HG03135 (cell line): ENCODE measurements at regions not wholly inside any gene's neighbourhood (a gene's known extent, or its start where the extent isn't known, plus 50 kb on each side); places are given as distances from the start of the nearest gene placed in this dataset.
"Not testable (repeated sequence)": the region's sequence is repeated elsewhere in the genome, so short reads cannot be mapped to it uniquely, and the experiment has no call there.

Experiments
- ATAC-seq: cut with Tn5 transposase; IDR thresholded peaks from one replicate; pipeline ENCODE4 v1.9.1; 2021; ENCODE audit warnings: mild to moderate bottlenecking, moderate library complexity; ENCODE audit not compliant: unreplicated experiment

DNA sequence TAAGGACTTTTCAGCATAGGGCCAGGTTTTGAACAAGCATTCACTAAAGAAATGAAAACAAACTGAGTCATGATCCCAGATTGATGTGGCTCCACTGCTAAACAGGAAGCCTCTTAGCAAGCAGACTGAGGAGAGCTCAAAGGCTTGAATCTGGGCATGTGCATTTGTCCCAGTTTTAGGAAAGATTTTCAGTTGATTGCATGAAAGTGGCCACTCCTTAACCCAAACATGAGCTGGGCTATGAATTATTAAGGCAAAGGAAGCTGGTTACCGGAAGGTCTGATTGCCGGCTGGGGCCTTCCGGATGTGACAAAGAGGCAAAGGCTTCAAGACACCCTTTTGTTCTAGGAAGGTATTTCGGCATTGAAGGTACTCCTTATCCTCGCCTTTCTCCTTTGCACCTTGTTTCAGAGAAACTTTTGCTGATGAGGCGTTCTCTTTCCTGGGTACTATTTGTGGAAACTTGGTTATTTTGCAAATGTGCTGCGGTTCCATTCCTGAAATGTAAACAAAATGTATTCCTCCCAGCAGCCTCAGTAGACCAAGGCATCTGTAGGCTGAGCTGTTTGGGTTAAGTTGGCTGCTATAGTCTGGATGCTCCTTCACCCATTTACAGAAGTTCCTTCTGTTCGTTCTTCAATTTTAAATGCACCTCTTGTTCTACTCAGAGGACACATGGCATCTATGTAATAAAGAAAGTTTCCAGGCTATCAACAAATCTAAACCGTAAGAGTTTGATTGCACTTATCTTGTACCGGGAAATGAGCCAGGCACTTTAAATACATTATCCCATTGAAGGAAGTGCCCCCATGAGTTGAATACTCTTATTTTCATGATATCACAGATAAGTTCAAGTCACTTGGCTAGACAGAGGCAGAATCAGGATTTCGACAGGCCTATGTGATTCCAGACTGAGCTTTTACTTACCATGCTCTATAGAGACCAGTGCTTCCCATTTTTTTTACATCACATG, 115.6 kb upstream of the METAP2 start:
- no peak for ATAC-seq

DNA sequence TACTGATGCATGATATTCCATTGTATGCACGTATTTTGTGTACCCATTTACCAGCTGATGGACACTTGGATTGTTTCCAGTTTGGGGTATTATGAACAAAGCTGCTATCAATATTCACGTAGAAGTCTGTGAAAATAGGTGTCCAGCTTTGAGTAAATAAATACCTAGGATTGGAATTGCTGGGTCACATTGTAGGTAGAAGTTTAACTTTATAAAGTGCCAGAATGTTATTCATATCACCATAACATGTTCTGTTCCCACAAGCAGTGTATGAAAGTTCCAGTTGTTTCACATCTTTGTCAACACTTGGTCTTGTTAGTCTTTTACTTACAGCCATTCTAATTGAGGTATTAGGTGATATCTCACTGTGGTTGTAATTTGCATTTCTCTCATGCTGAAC, 108.0 kb upstream of the METAP2 start:
- no peak for ATAC-seq

DNA sequence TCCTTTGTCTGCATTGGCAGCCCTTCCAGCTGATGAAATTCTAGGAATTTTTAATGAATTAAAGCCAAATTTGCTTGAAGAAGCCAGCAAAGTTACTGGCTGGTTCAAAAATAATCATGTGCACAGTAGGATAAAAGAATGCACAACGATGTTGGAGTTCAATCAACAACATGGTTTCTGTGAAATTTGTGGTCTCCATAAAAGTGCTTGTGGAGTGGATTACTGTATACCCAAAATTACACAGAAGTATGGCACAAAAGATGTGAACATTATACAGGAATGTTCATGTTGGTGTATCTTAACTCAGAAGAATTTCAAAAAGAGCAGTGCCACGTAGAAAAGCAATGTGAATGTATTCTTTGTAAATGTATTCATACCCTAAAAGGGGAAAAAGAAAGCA, 105.0 kb upstream of the METAP2 start:
- no peak for ATAC-seq

DNA sequence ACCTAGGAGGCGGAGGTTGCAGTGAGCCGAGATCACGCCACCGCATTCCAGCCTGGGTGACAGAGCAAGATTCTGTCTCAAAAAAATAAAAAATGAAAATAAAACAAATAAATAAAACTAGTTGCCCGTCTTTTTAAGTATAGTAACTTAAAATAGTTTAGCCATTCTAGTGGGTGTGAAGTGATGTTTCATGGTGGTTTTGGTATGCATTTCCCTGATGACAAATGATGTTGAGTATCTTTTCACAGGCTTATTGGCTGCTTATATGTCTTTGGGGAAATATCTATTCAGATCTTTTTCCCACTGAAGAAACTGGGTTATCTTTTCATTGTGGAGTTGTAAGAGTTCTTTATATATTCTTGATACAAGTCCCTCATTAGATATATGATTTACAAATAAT, 102.4 kb upstream of the METAP2 start:
- no peak for ATAC-seq

DNA sequence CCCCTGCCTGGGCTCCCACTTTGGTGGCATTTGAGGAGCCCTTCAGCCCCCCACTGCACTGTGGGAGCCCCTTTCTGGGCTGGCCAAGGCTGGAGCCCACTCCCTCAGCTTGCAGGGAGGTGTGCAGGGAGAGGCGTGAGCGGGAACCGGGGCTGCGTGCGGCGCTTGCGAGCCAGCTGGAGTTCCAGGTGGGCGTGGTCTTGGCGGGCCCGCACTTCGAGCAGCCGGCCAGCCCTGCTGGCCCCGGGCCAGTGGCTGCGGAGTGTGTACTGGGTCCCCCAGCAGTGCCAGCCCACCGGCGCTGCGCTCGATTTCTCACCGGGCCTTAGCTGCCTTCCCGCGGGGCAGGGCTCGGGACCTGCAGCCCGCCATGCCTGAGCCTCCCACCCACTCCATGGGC, 94.5 kb upstream of the METAP2 start:
- ATAC-seq: not testable (repeated sequence)

DNA sequence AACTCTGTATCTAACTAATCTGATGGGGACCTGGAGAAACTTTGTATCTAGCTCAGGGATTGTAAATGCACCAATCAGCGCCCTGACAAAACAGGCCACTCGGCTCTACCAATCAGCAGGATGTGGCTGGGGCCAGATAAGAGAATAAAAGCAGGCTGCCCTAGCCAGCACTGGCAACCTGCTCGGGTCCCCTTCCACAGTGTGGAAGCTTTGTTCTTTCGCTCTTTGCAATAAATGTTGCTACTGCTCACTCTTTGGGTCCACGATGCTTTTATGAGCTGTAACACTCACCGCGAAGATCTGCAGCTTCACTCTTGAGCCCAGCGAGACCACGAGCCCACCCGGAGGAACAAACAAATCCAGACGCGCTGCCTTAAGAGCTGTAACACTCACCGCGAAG, 93.6 kb upstream of the METAP2 start:
- ATAC-seq: not testable (repeated sequence)

DNA sequence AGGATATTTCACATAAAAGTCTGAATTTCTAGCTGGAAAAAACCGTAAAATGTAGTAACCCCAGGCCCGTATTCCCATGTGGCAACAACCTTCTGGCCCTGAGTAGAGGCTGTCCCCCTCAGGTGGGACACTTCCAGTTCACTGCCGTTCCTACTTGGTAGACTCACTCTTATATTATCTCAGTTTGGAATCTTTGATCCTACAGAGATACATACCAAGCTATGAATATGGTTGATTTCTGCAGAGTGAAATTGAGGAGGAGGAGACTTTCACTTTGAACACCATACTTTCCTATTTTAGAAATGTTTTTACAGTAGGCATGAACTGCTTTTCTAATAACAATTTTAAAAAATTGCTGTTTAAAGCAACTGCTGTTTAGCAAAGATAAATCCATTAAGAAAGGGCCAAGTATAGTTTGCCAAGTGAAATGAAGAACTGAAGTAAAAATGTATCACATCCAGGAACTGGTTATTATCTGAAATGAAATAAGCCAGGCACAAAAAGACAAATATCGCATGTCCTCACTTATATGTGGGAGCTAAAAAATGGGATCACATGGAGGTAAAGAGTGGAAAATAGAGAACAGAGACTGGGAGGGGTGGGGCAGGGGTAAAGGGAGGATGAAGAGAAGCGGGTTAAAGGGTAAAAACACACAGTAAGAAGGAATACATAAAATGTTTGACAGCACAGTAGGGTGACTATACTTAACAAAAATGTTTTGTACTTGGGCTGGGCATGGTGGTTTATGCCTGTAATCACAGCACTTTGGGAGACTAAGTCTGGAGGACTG, 92.8 kb upstream of the METAP2 start:
- ATAC-seq: no peak

DNA sequence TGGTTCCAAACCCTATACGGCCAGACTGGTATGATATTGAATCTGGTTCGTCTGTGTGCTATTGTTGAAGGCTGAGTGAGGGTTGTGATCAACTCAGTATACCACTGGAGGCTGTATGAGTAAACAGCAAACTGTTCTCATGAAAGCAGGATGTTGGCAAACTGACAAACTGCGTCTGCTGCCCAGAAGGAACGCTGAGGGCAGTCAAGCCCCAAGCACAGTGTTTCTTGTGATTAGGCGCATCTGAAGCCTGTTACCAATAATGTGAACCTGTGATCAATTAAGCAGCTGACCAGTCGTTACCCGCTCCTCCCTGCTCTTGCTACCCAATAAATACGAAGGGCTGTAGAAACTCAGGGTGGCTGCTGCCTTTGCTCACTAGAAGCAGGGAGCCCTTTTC, 90.0 kb upstream of the METAP2 start:
- ATAC-seq: not testable (repeated sequence)

DNA sequence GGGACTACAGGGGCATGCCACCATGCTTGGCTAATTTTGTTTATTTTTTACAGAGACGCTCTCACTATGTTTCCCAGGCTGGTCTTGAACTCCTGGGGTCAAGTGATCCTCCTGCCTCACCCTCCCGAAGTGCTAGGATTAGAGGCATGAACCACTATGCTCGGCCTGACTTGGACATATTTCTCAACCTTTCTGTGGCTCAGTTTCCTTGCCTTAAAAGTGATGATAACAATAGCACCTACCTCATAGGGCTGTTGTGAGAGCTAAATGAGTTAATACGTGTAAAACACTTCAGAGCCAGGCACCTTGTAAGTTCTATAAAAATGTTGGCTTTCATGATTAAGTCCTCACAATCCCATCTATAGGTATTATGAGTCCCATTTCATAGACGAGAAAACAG, 89.2 kb upstream of the METAP2 start:
- ATAC-seq: no peak

DNA sequence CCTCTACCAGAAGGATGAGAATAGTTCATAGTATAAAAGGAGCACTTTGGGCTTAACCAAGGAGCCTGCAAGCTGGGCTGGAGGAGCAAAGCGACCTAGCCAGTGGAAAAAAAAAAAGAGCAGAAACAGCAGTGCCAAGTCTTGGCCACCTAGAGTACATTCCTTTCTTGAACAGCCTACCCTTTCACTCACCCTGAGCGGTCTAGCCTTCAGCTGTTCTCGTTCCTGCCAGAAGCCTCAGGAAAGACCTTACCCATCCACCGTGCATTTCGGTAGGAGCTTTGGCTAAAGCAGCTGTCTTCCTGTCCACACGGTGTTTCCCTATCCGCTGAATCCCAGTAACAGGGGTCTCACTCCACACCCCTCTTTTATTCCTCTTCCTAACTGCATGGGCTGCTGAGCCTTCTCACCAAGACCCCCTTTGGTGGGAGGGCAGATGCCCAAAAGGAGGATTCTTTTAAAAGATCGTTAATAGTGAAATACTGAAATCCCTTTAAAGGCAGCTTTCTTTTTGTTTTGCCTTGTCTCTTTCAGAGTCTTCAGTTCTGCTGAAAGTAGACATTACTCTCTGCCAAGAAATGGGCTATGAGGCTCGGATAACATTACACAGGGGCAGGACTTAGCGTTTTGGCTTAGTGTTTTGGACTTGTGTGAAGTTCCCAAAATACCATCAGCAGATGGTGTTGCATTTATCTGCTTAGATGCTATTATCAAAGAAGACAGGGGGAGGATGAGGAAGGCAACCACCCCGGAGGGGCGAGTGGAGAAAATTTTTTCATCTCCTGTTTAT, 88.5 kb upstream of the METAP2 start:
- ATAC-seq: no peak

DNA sequence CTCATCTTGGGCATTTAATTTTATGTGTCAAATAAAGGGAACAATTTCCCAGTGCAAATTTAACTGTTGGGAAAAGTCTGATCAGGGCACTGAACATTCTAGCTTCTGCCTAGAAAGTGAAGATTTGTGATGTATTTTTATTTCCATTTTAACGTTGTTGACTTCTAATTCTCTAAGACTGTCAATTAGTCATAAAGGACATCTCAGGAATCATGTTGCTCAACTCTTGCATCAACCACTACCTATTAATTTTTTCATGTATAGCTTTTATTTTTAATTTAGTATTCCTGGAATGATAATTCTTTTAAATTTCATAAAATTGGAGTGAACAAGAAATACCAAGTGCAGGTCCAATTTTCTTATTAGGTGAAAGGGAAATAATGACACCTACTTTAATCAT, 87.9 kb upstream of the METAP2 start:
- ATAC-seq: no peak

DNA sequence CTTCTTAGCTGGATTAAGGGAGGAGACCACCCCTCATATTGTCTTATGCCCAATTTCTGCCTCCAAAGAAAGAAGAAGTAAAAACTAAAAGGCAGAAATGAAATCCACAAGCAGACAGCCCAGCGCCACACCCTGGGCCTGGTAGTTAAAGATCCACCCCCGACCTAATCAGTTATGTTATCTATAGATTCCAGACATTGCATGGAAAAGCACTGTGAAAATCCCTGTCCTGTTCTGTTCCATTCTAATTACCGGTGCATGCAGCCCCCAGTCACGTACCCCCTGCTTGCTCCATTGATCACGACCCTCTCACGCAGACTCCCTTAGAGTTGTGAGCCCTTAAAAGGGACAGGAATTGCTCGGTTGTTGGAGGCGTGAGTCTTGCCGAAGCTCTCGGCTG, 85.7 kb upstream of the METAP2 start:
- not testable (repeated sequence) for ATAC-seq

DNA sequence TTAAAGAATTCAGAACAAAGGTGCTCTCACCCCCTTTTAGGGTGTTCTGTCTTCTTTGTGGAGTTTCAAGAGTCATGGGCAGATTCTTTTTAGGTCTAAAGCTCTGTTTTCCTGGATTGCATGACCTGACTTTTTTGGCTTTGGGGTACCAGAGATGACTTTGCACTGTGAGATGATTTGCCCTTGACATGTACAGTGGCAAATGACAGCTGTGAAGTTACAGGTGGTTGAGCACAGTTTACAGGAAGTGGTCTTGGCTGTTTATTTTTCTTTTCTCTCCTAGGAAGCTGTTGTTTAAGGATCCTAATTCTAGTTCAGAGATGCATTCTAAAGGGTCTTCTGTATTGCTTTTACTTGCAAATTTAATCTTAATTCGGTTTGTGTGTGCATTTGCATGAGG, 83.8 kb upstream of the METAP2 start:
- peak; percentile 43 for ATAC-seq

DNA sequence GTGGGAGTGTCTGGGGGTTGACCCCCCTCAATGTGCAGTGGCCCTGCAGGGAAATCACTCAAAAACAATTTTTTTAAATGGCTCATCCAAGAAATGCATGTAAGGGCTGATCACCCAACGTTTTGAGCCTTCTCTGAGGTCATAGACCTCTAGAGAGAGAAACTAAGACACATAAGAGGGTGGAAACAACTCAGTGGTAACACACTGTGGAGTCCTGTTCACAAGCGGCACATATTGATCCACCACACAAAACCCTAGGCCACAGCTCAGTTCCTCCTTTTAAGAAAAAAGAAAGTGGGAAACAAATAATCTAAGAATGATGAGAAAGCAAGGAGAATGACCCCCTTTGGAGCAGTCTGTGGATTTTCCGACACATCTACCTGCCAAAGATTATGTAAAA, 83.0 kb upstream of the METAP2 start:
- ATAC-seq: peak; percentile 69

DNA sequence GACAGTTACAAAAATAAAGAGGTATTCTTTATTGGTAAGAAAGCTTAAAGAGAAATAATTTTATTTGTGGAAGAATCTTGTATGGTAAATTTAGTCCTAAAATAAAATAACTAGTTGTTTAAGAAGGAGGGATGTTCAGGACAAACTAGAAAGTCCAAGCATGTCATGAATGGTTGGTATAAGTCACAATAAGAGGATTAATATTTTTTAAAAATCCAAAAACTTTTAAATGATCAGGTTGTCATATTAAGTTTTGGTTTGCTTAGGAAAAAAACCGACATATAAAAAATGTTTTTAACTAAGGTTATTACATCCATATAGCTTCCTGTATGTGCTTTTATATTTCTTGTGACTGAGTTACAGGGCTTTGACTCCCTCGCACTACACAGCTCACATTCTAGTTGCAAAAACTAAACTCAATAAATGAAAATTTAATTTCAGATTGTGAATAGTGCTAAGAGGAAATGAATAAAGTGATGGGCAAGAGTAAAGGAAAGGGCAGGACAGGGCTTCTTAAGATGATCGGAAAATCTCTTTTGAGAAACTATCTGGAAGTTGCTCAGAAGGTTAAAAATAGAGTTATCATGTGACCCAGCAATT, 80.7 kb upstream of the METAP2 start:
- no peak for ATAC-seq

DNA sequence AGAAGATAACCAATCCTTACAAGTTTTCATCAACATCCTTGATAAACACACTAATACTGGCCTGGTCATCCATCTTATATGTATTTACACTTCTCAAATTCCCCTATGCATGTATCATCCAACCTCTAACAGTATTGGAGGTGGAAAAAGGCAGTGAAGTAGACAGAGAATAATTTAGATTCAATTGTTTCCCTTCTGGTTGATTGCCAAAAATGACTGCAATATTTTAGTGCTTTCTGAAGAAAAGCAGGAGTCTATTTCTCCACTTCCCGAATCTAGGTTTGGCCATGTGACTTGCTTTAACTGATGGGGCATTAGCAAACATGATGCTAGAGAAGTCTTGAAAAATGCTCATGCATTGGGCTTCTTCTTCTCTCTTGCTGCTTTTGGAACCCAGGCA, 78.3 kb upstream of the METAP2 start:
- ATAC-seq: no peak

DNA sequence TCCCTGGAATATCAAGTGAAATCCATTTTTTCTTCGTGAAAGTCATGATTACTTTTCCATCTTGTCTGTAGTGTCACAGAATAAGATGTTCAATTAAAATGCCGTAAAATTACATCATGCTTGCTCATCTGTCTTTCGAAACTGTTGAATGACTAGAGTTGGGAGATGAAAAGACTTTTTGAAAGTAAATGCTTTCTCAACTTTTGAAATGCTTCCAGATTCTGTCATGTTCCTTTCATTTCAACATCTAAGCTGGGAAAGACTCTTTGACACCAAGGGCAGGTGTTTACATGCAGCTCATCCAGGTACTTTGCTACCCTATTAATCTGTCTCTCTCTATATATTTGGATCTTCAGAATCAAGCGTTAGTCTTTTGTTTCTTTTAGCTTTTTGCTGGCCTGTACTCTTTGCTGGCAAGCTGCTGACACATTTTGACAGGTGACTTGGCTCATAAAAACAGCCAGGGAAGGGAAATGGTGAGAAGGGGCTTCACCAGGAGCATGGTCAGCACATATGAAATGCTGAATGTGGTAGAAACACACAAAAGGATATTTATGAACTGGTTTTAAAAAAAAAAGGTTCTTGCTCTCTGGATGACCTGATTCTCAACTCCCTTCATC, 77.0 kb upstream of the METAP2 start:
- no peak for ATAC-seq

DNA sequence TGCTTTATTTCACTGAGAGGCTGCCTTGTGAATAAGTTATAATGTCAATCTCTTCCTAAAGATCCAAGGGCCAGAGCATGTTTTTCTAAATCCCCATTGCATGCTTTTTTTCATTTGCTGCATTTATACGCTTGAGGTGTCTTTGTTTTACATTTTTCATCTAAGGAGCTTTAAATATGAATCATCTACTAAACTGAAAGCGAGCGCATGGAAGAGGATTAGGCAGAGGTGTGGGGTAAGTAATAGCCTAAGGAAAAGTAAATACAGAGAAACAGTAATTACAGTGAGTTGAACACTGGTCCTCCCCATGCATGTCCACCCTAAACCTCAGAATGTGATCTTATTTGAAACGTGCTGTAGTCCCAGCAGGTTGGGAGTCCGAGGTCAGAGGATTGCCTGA, 76.4 kb upstream of the METAP2 start:
- ATAC-seq: no peak

DNA sequence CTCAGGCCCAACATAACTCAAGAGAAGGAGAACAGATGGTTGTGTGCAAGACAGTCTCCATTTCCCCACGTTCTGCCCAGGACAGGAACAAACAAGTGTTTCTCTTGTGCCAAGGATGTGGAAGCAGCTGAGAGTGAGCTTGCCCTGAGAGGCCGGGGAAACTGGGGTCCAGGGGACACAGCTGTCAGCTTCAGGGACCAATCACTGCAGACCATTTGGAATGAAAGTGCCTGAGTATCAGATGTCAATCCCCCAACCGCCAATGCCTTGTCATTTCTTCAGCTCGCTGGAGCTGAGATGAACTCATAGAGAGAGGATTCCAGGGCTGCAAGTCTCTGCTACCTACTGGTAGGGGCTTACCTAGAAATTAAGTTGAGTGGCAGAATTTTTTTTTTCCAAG, 71.9 kb upstream of the METAP2 start:
- no peak for ATAC-seq

DNA sequence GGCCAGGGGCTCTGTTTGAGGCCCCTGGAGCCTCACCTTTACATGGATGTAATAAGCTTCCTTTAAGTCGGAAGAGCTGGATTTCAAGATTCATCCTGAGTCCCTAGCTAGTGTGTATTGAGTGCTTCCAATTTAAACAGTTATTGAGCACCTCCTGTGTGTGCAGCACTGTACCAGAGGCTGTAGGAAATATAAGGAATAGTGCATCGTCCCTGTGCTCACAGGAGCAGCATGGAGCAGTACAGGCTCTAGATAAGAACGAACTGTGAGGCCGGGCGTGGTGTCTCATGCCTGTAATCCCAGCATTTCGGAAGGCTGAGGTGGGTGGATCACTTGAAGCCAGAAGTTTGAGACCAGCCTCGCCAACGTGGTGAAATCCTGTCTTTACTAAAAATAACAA, 65.8 kb upstream of the METAP2 start:
- ATAC-seq: no peak
